Middle frontal gyrus (tissue), 1 donor: ENCODE measurements at regions not wholly inside any gene's neighbourhood (a gene's known extent, or its start where the extent isn't known, plus 50 kb on each side); places are given as distances from the start of the nearest gene placed in this dataset.

Experiments
- DNase-seq: peaks from one replicate; pipeline ENCODE4 v3.0.0-alpha.2; 2015; ENCODE audit warnings: low spot score; ENCODE audit errors: extremely low spot score

- no peak for DNase-seq
These were observed 770.7 kb downstream of the BCL11B start for GRCh38 chr14:98501335-98501734.

- no peak for DNase-seq
These were observed 770.2 kb downstream of the BCL11B start for GRCh38 chr14:98501836-98502235.

GRCh38 chr14:98503086-98503815 is 768.7 kb downstream of the BCL11B start:
- DNase-seq: no peak

GRCh38 chr14:98507264-98507663 is 764.7 kb downstream of the BCL11B start:
- no peak for DNase-seq

GRCh38 chr14:98510392-98510791 is 761.6 kb downstream of the BCL11B start:
- no peak for DNase-seq

- DNase-seq: no peak
These were observed 759.3 kb downstream of the BCL11B start for GRCh38 chr14:98512501-98513251.

GRCh38 chr14:98513558-98513957 is 758.4 kb downstream of the BCL11B start:
- no peak for DNase-seq

- DNase-seq: no peak
These were observed 758.0 kb downstream of the BCL11B start for GRCh38 chr14:98514016-98514415.

GRCh38 chr14:98536256-98536655 is 735.7 kb downstream of the BCL11B start:
- DNase-seq: no peak

GRCh38 chr14:98542316-98542715 is 729.7 kb downstream of the BCL11B start:
- DNase-seq: no peak

GRCh38 chr14:98543074-98543473 is 728.9 kb downstream of the BCL11B start:
- no peak for DNase-seq

GRCh38 chr14:98544174-98544573 is 727.8 kb downstream of the BCL11B start:
- no peak for DNase-seq

GRCh38 chr14:98545181-98545580 is 726.8 kb downstream of the BCL11B start:
- no peak for DNase-seq

- DNase-seq: no peak
These were observed 723.8 kb downstream of the BCL11B start for GRCh38 chr14:98548071-98548686.

- no peak for DNase-seq
These were observed 721.0 kb downstream of the BCL11B start for GRCh38 chr14:98551028-98551427.

GRCh38 chr14:98555440-98555839 is 716.6 kb downstream of the BCL11B start:
- DNase-seq: no peak

- no peak for DNase-seq
These were observed 708.0 kb downstream of the BCL11B start for GRCh38 chr14:98564006-98564405.

- no peak for DNase-seq
These were observed 707.5 kb downstream of the BCL11B start for GRCh38 chr14:98564541-98564940.

- DNase-seq: no peak
These were observed 700.9 kb downstream of the BCL11B start for GRCh38 chr14:98571104-98571503.

- no peak for DNase-seq
These were observed 698.9 kb downstream of the BCL11B start for GRCh38 chr14:98573082-98573481.

GRCh38 chr14:98576463-98576862 is 695.5 kb downstream of the BCL11B start:
- no peak for DNase-seq

- no peak for DNase-seq
These were observed 693.8 kb downstream of the BCL11B start for GRCh38 chr14:98578204-98578603.
